ENCODE measurements at regions not wholly inside any gene's neighbourhood (a gene's known extent, or its start where the extent isn't known, plus 50 kb on each side); places are given as distances from the start of the nearest gene placed in this dataset.

DNA sequence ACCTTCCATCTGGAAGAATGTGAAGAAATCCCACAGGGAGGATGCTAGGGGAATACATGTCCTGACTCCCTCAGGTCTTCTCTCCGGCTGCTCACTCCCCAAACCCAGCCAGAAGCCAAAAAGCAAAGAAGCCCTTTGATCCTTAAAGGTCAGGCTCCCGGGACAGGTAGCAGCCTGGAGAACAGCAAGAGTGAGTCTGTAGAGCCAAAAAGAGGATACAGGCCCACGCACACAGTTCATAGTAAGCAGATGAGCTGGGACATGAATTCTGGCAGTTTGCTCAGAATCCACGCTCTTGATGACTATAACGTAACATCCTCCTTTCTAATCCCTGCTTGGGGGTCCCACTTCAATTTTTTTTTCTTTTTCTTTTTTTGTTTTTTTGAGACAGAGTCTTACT is 72.0 kb upstream of the SLC44A1 start:
- Histone ChIP-seq H3K9me3 (ENCODE audit: control insufficient read depth, insufficient read depth, low read depth, low read length) (no peaks in the 10 kb centered on the region), H3K27ac (ENCODE audit: extremely low read depth, low read depth, low read length) (no peak overlapping the region), H3K36me3 (ENCODE audit: control insufficient read depth in 2 of 2, insufficient read depth in 1 of 2, low read length in 2 of 2) (no peaks in the 10 kb centered on the region), H3K4me3 (ENCODE audit: low read depth, low read length) (no peak overlapping the region), H3K4me1 (ENCODE audit: control insufficient read depth, insufficient read depth, low read length) (no peaks in the 10 kb centered on the region)
- TF ChIP-seq BCL11B (tag by site-specific recombination; IDR thresholded peaks at IDR 0.05; ENCODE audit: low read depth): no peak
- no peak for TF ChIP-seq ZNF433 (tag by site-specific recombination; IDR thresholded peaks at IDR 0.05; ENCODE audit: low read depth)
- TF ChIP-seq KLF10 (tag by site-specific recombination; IDR thresholded peaks at IDR 0.05): no peak
- no peak for TF ChIP-seq GLI4 (tag by site-specific recombination; IDR thresholded peaks at IDR 0.05)
- TF ChIP-seq ZNF785 (tag by site-specific recombination; IDR thresholded peaks at IDR 0.05): no peak
- TF ChIP-seq ZNF174 (tag by site-specific recombination; IDR thresholded peaks at IDR 0.05): no peak
- no peak for TF ChIP-seq KLF1 (tag by site-specific recombination; IDR thresholded peaks at IDR 0.05)
- TF ChIP-seq, protein P1, sequence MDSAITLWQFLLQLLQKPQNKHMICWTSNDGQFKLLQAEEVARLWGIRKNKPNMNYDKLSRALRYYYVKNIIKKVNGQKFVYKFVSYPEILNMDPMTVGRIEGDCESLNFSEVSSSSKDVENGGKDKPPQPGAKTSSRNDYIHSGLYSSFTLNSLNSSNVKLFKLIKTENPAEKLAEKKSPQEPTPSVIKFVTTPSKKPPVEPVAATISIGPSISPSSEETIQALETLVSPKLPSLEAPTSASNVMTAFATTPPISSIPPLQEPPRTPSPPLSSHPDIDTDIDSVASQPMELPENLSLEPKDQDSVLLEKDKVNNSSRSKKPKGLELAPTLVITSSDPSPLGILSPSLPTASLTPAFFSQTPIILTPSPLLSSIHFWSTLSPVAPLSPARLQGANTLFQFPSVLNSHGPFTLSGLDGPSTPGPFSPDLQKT (IDR thresholded peaks at IDR 0.05; ENCODE audit: borderline replicate concordance, low read depth, low read length): no peak
- TF ChIP-seq, protein P2, sequence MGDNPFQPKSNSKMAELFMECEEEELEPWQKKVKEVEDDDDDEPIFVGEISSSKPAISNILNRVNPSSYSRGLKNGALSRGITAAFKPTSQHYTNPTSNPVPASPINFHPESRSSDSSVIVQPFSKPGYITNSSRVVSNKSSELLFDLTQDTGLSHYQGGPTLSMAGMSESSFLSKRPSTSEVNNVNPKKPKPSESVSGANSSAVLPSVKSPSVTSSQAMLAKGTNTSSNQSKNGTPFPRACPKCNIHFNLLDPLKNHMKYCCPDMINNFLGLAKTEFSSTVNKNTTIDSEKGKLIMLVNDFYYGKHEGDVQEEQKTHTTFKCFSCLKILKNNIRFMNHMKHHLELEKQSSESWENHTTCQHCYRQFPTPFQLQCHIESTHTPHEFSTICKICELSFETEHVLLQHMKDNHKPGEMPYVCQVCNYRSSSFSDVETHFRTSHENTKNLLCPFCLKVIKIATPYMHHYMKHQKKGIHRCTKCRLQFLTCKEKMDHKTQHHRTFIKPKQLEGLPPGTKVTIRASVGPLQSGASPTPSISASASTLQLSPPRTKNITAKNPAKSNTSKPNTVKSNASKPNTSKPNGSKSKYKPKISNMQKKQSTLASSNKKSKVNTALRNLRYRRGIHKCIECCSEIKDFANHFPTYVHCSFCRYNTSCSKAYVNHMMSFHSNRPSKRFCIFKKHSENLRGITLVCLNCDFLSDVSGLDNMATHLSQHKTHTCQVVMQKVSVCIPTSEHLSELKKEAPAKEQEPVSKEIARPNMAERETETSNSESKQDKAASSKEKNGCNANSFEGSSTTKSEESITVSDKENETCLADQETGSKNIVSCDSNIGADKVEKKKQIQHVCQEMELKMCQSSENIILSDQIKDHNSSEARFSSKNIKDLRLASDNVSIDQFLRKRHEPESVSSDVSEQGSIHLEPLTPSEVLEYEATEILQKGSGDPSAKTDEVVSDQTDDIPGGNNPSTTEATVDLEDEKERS (tag by site-specific recombination; IDR thresholded peaks at IDR 0.05): no peak
- no peak for TF ChIP-seq ZEB2 (tag by site-specific recombination; IDR thresholded peaks at IDR 0.05)
- TF ChIP-seq, protein P3, sequence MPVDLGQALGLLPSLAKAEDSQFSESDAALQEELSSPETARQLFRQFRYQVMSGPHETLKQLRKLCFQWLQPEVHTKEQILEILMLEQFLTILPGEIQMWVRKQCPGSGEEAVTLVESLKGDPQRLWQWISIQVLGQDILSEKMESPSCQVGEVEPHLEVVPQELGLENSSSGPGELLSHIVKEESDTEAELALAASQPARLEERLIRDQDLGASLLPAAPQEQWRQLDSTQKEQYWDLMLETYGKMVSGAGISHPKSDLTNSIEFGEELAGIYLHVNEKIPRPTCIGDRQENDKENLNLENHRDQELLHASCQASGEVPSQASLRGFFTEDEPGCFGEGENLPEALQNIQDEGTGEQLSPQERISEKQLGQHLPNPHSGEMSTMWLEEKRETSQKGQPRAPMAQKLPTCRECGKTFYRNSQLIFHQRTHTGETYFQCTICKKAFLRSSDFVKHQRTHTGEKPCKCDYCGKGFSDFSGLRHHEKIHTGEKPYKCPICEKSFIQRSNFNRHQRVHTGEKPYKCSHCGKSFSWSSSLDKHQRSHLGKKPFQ (tag by site-specific recombination; IDR thresholded peaks at IDR 0.05): no peak
- TF ChIP-seq, protein P4, sequence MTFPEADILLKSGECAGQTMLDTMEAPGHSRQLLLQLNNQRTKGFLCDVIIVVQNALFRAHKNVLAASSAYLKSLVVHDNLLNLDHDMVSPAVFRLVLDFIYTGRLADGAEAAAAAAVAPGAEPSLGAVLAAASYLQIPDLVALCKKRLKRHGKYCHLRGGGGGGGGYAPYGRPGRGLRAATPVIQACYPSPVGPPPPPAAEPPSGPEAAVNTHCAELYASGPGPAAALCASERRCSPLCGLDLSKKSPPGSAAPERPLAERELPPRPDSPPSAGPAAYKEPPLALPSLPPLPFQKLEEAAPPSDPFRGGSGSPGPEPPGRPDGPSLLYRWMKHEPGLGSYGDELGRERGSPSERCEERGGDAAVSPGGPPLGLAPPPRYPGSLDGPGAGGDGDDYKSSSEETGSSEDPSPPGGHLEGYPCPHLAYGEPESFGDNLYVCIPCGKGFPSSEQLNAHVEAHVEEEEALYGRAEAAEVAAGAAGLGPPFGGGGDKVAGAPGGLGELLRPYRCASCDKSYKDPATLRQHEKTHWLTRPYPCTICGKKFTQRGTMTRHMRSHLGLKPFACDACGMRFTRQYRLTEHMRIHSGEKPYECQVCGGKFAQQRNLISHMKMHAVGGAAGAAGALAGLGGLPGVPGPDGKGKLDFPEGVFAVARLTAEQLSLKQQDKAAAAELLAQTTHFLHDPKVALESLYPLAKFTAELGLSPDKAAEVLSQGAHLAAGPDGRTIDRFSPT (tag by site-specific recombination; IDR thresholded peaks at IDR 0.05): no peak
- TF ChIP-seq FEZF1 (tag by site-specific recombination; IDR thresholded peaks at IDR 0.05): no peak
- TF ChIP-seq ZNF654 (tag by site-specific recombination; IDR thresholded peaks at IDR 0.05; ENCODE audit: low read depth): no peak
- TF ChIP-seq, protein P5, sequence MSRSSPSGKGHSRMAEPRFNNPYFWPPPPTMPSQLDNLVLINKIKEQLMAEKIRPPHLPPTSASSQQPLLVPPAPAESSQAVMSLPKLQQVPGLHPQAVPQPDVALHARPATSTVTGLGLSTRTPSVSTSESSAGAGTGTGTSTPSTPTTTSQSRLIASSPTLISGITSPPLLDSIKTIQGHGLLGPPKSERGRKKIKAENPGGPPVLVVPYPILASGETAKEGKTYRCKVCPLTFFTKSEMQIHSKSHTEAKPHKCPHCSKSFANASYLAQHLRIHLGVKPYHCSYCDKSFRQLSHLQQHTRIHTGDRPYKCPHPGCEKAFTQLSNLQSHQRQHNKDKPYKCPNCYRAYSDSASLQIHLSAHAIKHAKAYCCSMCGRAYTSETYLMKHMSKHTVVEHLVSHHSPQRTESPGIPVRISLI (tag by site-specific recombination; IDR thresholded peaks at IDR 0.05): no peak
- TF ChIP-seq, protein P6, sequence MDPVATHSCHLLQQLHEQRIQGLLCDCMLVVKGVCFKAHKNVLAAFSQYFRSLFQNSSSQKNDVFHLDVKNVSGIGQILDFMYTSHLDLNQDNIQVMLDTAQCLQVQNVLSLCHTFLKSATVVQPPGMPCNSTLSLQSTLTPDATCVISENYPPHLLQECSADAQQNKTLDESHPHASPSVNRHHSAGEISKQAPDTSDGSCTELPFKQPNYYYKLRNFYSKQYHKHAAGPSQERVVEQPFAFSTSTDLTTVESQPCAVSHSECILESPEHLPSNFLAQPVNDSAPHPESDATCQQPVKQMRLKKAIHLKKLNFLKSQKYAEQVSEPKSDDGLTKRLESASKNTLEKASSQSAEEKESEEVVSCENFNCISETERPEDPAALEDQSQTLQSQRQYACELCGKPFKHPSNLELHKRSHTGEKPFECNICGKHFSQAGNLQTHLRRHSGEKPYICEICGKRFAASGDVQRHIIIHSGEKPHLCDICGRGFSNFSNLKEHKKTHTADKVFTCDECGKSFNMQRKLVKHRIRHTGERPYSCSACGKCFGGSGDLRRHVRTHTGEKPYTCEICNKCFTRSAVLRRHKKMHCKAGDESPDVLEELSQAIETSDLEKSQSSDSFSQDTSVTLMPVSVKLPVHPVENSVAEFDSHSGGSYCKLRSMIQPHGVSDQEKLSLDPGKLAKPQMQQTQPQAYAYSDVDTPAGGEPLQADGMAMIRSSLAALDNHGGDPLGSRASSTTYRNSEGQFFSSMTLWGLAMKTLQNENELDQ (tag by site-specific recombination; IDR thresholded peaks at IDR 0.05; ENCODE audit: low read depth): no peak
- POLR2A ChIA-PET: no interaction called here
- CTCF ChIA-PET: interaction anchor here (1.2 kb wide), 1 partner anchor 13 kb away, joined by 3 read pairs; no protein-coding TSS in a partner anchor
